Endothelial cell of umbilical vein (primary cell): ENCODE measurements at regions not wholly inside any gene's neighbourhood (a gene's known extent, or its start where the extent isn't known, plus 50 kb on each side); places are given as distances from the start of the nearest gene placed in this dataset.

Experiments
- BruUV-seq: library from RNA; stranded (reverse); fragments of 400-500 nt; replicated peaks from 2 replicates; lab custom pipeline; 2021; lab: Mats Ljungman, UMichigan
- CTCF ChIA-PET: fragments of 300-600, 350-600 bp; sonication (Branson Sonifier 250); formaldehyde crosslinking; loops from one replicate; lab custom pipeline; 2021; ENCODE audit warnings: antibody characterized with exemption, inconsistent platforms; lab: Charles Lee
- POLR2A ChIA-PET: fragments of 300-600, 350-600 bp; sonication (Branson Sonifier 250); formaldehyde crosslinking; loops from one replicate; lab custom pipeline; 2021; ENCODE audit warnings: antibody characterized with exemption, inconsistent platforms; lab: Charles Lee
- DNase-seq: peaks from one replicate; pipeline ENCODE4 v3.0.0-alpha.2; 2011; ENCODE audit warnings: low read depth, low spot score
- FAIRE-seq: peaks from 2 replicates; lab custom pipeline; 2011; peaks lifted over from hg19 to GRCh38; lab: Jason Lieb, UNC
- H2AFZ ChIP-seq: 2 replicates; pipeline ENCODE4 v1.6.0; 2012; ENCODE audit warnings: low read depth, low read length, control low read depth, inconsistent platforms
- H3K27ac ChIP-seq: 2 replicates; pipeline ENCODE4 v1.5.1; 2011; ENCODE audit warnings: low read depth, mild to moderate bottlenecking, control low read depth, low read length, moderate library complexity; ENCODE audit not compliant: insufficient read depth
- H3K27me3 ChIP-seq, 2 experiments: 2 replicates each; pipeline versions ENCODE4 v1.6.0 to v1.6.1; 2011; ENCODE audit warnings: low read length in 2 of 2, mixed read lengths in 1 of 2; ENCODE audit not compliant: control insufficient read depth in 2 of 2, insufficient read depth in 2 of 2
- H3K36me3 ChIP-seq, 2 experiments: 2 replicates in 1 of 2; 3 replicates in 1 of 2; pipeline ENCODE4 v1.5.1; 2011; ENCODE audit warnings: low read length in 2 of 2, mild to moderate bottlenecking in 1 of 2, moderate library complexity in 1 of 2; ENCODE audit not compliant: control insufficient read depth in 2 of 2, insufficient read depth in 2 of 2; ENCODE audit errors: extremely low read depth in 1 of 2
- H3K4me1 ChIP-seq: 3 replicates; pipeline ENCODE4 v1.5.1; 2011; ENCODE audit warnings: mild to moderate bottlenecking, low read length; ENCODE audit not compliant: control insufficient read depth, insufficient read depth; ENCODE audit errors: extremely low read depth
- H3K4me2 ChIP-seq: 2 replicates; pipeline ENCODE4 v1.6.1; 2011; ENCODE audit warnings: low read length, control low read depth, mixed read lengths; ENCODE audit not compliant: insufficient read depth
- H3K4me3 ChIP-seq, 3 experiments: fragments of 200-600 bp in 1 of 3; sonication (generic), shearing (Covaris generic) in 1 of 3; replicated peaks in 1 of 3; 2 replicates each; pipeline ENCODE4 v1.5.1; 2011 to 2016; ENCODE audit warnings: control low read depth in 3 of 3, low read length in 3 of 3, mild to moderate bottlenecking in 2 of 3, inconsistent platforms in 1 of 3, low read depth in 1 of 3, moderate library complexity in 1 of 3; ENCODE audit not compliant: insufficient read depth in 1 of 3
- H3K79me2 ChIP-seq: 2 replicates; pipeline ENCODE4 v1.6.0; 2012; ENCODE audit warnings: low read length, inconsistent platforms; ENCODE audit not compliant: control insufficient read depth, insufficient read depth
- H3K9ac ChIP-seq: replicated peaks from 2 replicates; pipeline ENCODE3; 2011; ENCODE audit warnings: low read length, control low read depth; ENCODE audit not compliant: insufficient read depth; ENCODE audit errors: extremely low read depth
- H3K9me1 ChIP-seq: replicated peaks from 3 replicates; pipeline ENCODE4 v1.6.0; 2011; ENCODE audit warnings: mild to moderate bottlenecking, low read length; ENCODE audit not compliant: control insufficient read depth, insufficient read depth; ENCODE audit errors: extremely low read depth
- H3K9me3 ChIP-seq: replicated peaks from 2 replicates; pipeline ENCODE4 v1.5.1; 2012; ENCODE audit warnings: low read length, inconsistent platforms; ENCODE audit not compliant: control insufficient read depth, insufficient read depth
- H4K20me1 ChIP-seq: replicated peaks from 2 replicates; pipeline ENCODE3; 2011; ENCODE audit warnings: mild to moderate bottlenecking, low read length; ENCODE audit not compliant: control insufficient read depth, insufficient read depth; ENCODE audit errors: extremely low read depth
- CTCF ChIP-seq, 2 donors: IDR thresholded peaks; 1 replicate in 1 of 2; 2 replicates in 1 of 2; pipeline ENCODE4 v1.5.1; 2011; ENCODE audit warnings: low read length in 2 of 2, mild to moderate bottlenecking in 2 of 2, moderate library complexity in 2 of 2, control low read depth in 1 of 2, inconsistent platforms in 1 of 2, low read depth in 1 of 2; ENCODE audit not compliant: insufficient read depth in 1 of 2; ENCODE audit errors: extremely low read depth in 1 of 2
- EZH2 ChIP-seq: IDR thresholded peaks from 2 replicates; pipeline ENCODE4 v1.6.1; 2012; ENCODE audit warnings: borderline replicate concordance, low read depth, mild to moderate bottlenecking, moderate library complexity, low read length, inconsistent platforms; ENCODE audit not compliant: severe bottlenecking
- FOS ChIP-seq: IDR thresholded peaks from 2 replicates; pipeline ENCODE4 v1.6.1; 2011; ENCODE audit warnings: mild to moderate bottlenecking, low read length, moderate library complexity, borderline replicate concordance; ENCODE audit not compliant: insufficient read depth
- GATA2 ChIP-seq: IDR thresholded peaks from 2 replicates; pipeline ENCODE4 v1.7.0; 2011; ENCODE audit warnings: low read depth, mild to moderate bottlenecking, moderate library complexity, mixed read lengths, low read length; ENCODE audit not compliant: insufficient read length, insufficient read depth
- JUN ChIP-seq: IDR thresholded peaks from 2 replicates; pipeline ENCODE4 v1.6.1; 2011; ENCODE audit warnings: borderline replicate concordance, low read depth; ENCODE audit not compliant: insufficient read length, insufficient read depth
- MYC ChIP-seq: IDR thresholded peaks from one replicate; pipeline ENCODE4 v1.6.1; 2011; ENCODE audit warnings: mild to moderate bottlenecking, low read depth, low read length
- POLR2A ChIP-seq: IDR thresholded peaks from 2 replicates; pipeline ENCODE4 v1.6.1; 2012; ENCODE audit warnings: low read depth, mild to moderate bottlenecking, control low read depth, low read length
- POLR2AphosphoS5 ChIP-seq: IDR thresholded peaks from 2 replicates; pipeline ENCODE4 v1.6.1; 2012; ENCODE audit warnings: low read depth, mild to moderate bottlenecking, control low read depth, low read length, moderate library complexity; ENCODE audit not compliant: insufficient read depth
- dilution Hi-C: fragments of 300-500 bp; cut with MboI; formaldehyde crosslinking; loops from one replicate; pipeline ENCODE4 v1.15.0; 2019; ENCODE audit warnings: low sequenced_read_pairs; ENCODE audit not compliant: extremely low pct_ligation_motif_present
- intact Hi-C: fragments of 100-400 bp; cut with micrococcal nuclease; formaldehyde crosslinking; loops from one replicate; pipeline ENCODE4 v1.10.0; 2022

- Histone ChIP-seq H3K4me3 (no peak overlapping the region), H3K27ac (no peak overlapping the region), H4K20me1 (no peaks in the 10 kb centered on the region), H3K9ac (no peak overlapping the region), H2AFZ (no peak overlapping the region), H3K9me1 (no peaks in the 10 kb centered on the region), H3K27me3 (no peaks in the 10 kb centered on the region), H3K79me2 (no peaks in the 10 kb centered on the region), H3K4me1 (no peaks in the 10 kb centered on the region), H3K9me3 (no peaks in the 10 kb centered on the region), H3K4me2 (no peak overlapping the region), H3K36me3 (no peaks in the 10 kb centered on the region)
- TF ChIP-seq POLR2AphosphoS5 (no peak), EZH2 (no peak), MYC (no peak), CTCF (IDR thresholded peaks at IDR 0.05; ENCODE audit: extremely low read depth in 1 of 2, insufficient read depth in 1 of 2, low read depth in 1 of 2, low read length in 2 of 2) (no peak), FOS (no peak), POLR2A (no peak), JUN (no peak), GATA2 (no peak)
- FAIRE-seq (no peak), DNase-seq (no peak)
- dilution Hi-C loops (no loop called here), intact Hi-C loops (loop anchor here (1.0 kb wide), 1 partner anchor 211 kb away; no protein-coding TSS in a partner anchor)
- POLR2A ChIA-PET, result no interaction called here
- CTCF ChIA-PET, result interaction anchor here (1.0 to 3.8 kb wide), 8 partner anchors 23 to 372 kb away, joined by 3 to 21 read pairs (median 5); no protein-coding TSS in a partner anchor
- no TSS peak for BruUV-seq
These were observed 147.2 kb downstream of the ASB1 start for GRCh38 chr2:238573916-238574315.
